Tibial nerve (tissue), 3 donors: ENCODE measurements at regions not wholly inside any gene's neighbourhood (a gene's known extent, or its start where the extent isn't known, plus 50 kb on each side); places are given as distances from the start of the nearest gene placed in this dataset.

ENCODE experiments used
- CTCF ChIP-seq, 5 experiments: fragments of 200-600 bp in 3 of 5; fragments of 450-650 bp in 2 of 5; sonication (generic) in 3 of 5; IDR thresholded peaks; one replicate each; pipeline ENCODE4 v1.5.1; 2016 to 2019; ENCODE audit warnings: antibody characterized with exemption in 5 of 5, mild to moderate bottlenecking in 3 of 5, moderate library complexity in 2 of 5
- POLR2A ChIP-seq, 2 donors: fragments of 450-650 bp; IDR thresholded peaks; one replicate each; pipeline ENCODE4 v1.6.1; 2017; ENCODE audit warnings: antibody characterized with exemption in 2 of 2, mild to moderate bottlenecking in 2 of 2, moderate library complexity in 2 of 2

- TF ChIP-seq CTCF (IDR thresholded peaks at IDR 0.05) (no peak), POLR2A (IDR thresholded peaks at IDR 0.05) (no peak)
Observed at GRCh38 chrX:128691872-128692271, 639.7 kb upstream of the ACTRT1 start.
